SK-N-MC (cell line): ENCODE measurements at regions not wholly inside any gene's neighbourhood (a gene's known extent, or its start where the extent isn't known, plus 50 kb on each side); places are given as distances from the start of the nearest gene placed in this dataset.
"Not testable (repeated sequence)": the region's sequence is repeated elsewhere in the genome, so short reads cannot be mapped to it uniquely, and the experiment has no call there.

Source experiments
- DNase-seq: peaks from one replicate; pipeline ENCODE4 v3.0.0-alpha.2; 2011; ENCODE audit warnings: low read depth, low spot score
- H3K27ac ChIP-seq: fragments of 200-600 bp; sonication (generic); 2 replicates; pipeline ENCODE4 v1.5.1; 2016; ENCODE audit warnings: mixed run types
- H3K36me3 ChIP-seq: fragments of 200-600 bp; sonication (generic); 2 replicates; pipeline ENCODE4 v1.6.1; 2017; ENCODE audit warnings: antibody characterized with exemption, low read length, mixed read lengths; ENCODE audit not compliant: insufficient read depth
- H3K4me3 ChIP-seq: fragments of 200-600 bp; sonication (generic); 2 replicates; pipeline ENCODE4 v1.5.1; 2016
- H3K9ac ChIP-seq: fragments of 200-600 bp; sonication (generic); 2 replicates; pipeline ENCODE4 v1.8.0; 2017; ENCODE audit warnings: mixed run types, mixed read lengths; ENCODE audit not compliant: insufficient read length
- H3K9me3 ChIP-seq: fragments of 200-600 bp; sonication (generic); 2 replicates; pipeline ENCODE4 v1.6.1; 2017; ENCODE audit warnings: low read depth, mild to moderate bottlenecking, antibody characterized with exemption, low read length, moderate library complexity, mixed read lengths
- EZH2 ChIP-seq: fragments of 200-600 bp; sonication (generic); IDR thresholded peaks from one replicate; pipeline ENCODE4 v1.6.1; 2017; ENCODE audit warnings: antibody characterized with exemption
- FOXP2 ChIP-seq: optimal IDR thresholded peaks from 2 replicates; pipeline ENCODE3; 2011; ENCODE audit warnings: mild to moderate bottlenecking, moderate library complexity; ENCODE audit not compliant: insufficient read depth; ENCODE audit errors: extremely low read length, control extremely low read depth
- POLR2AphosphoS5 ChIP-seq: IDR thresholded peaks from 2 replicates; pipeline ENCODE4 v1.6.1; 2012; ENCODE audit warnings: mild to moderate bottlenecking, low read depth, low read length, borderline replicate concordance

- no peaks in the 10 kb centered on the region for H3K9me3 ChIP-seq
- TF ChIP-seq FOXP2 (no peak), EZH2 (no peak), POLR2AphosphoS5 (no peak)
- H3K36me3 ChIP-seq, result no peaks in the 10 kb centered on the region
- no peak overlapping the region for H3K4me3 ChIP-seq
- no peak overlapping the region for H3K27ac ChIP-seq
- no peak overlapping the region for H3K9ac ChIP-seq
- no peak for DNase-seq
Measured at GRCh38 chr2:65608466-65608865, 176.1 kb upstream of the SPRED2 start.

DNA sequence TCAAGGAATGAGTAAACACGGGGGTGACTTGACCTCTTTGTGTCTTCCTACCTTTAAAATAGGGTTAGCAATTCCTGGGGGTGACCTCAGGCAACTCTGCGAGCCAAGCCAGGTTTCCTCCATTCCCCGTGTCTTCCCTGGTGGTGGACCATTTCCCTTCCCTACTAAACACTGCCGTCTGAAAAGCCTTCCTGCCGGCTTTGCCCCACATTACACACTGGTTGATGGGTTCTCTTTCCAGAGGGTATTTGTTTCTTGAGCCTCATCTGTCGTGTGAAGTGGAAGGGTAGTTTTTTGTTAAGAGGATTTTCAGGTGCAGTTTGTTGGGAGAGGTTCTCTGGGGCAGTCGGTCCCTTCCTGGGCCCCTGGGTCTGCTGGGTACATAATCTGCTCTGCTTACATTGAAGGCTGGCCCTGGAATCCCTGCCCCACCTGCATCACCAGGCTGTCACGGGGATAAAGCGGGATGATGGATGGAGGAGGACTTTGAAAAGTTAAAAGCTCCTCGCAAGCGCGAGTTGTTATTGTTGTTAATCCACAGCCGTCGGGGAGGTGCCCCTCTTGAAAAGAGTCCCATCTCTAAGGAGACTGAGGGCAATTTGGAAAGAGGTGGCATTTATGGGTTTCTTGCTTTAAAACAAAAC, 175.4 kb upstream of the SPRED2 start:
- no peak for DNase-seq
- Histone ChIP-seq H3K27ac (no peak overlapping the region), H3K9me3 (no peaks in the 10 kb centered on the region), H3K36me3 (no peaks in the 10 kb centered on the region), H3K4me3 (no peak overlapping the region), H3K9ac (no peak overlapping the region)
- TF ChIP-seq FOXP2 (no peak), POLR2AphosphoS5 (no peak), EZH2 (no peak)

GRCh38 chr2:65605743-65606058, 173.3 kb upstream of the SPRED2 start:
- DNase-seq, result no peak
- Histone ChIP-seq H3K9me3 (no peaks in the 10 kb centered on the region), H3K4me3 (no peak overlapping the region), H3K27ac (no peak overlapping the region), H3K9ac (no peak overlapping the region), H3K36me3 (no peaks in the 10 kb centered on the region)
- no peak for TF ChIP-seq EZH2
- no peak for TF ChIP-seq FOXP2
- no peak for TF ChIP-seq POLR2AphosphoS5

GRCh38 chr2:65605058-65605742, 172.8 kb upstream of the SPRED2 start:
- H3K36me3 ChIP-seq, result no peaks in the 10 kb centered on the region
- no peak for DNase-seq
- H3K9me3 ChIP-seq, result no peaks in the 10 kb centered on the region
- no peak overlapping the region for H3K4me3 ChIP-seq
- no peak overlapping the region for H3K9ac ChIP-seq
- no peak overlapping the region for H3K27ac ChIP-seq
- no peak for TF ChIP-seq FOXP2

DNA sequence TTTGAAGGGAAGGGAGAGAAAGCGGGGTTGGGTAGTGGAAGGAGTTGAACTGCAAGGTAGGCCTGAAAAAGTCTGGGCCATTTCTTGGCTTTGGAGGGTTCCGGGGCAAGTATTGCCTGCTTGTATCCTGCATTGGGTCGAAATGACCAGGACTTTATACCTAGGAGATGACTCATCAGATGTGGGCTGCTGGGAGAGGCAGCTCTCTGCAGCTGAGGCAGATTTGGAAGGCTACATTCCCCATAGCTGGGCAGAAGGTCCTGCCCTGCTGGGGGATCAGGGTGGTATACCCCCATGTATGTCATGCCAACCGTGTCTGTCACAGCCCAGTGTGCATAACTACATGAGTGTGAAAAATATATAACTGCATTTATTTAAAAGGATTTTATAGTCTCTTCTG, 171.8 kb upstream of the SPRED2 start:
- no peak for DNase-seq
- Histone ChIP-seq H3K9ac (no peak overlapping the region), H3K27ac (no peak overlapping the region)

GRCh38 chr2:65602603-65603235, 170.3 kb upstream of the SPRED2 start:
- H3K4me3 ChIP-seq, result no peak overlapping the region

More for the DNA sequence above, 171.8 kb upstream of the SPRED2 start:
- H3K4me3 ChIP-seq, result no peak overlapping the region
- H3K36me3 ChIP-seq, result no peaks in the 10 kb centered on the region
- H3K9me3 ChIP-seq, result no peaks in the 10 kb centered on the region
- TF ChIP-seq POLR2AphosphoS5 (no peak), EZH2 (no peak), FOXP2 (no peak)

DNA sequence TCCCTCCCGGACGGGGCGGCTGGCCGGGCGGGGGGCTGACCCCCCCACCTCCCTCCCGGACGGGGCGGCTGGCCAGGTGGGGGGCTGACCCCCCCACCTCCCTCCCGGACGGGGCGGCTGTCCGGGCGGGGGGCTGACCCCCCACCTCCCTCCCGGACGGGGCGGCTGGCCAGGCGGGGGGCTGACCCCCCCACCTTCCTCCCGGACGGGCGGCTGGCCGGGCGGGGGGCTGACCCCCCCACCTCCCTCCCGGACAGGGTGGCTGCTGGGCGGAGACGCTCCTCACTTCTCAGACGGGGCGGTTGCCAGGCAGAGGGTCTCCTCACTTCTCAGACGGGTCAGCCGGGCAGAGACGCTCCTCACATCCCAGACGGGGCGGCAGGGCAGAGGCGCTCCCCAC, 168.5 kb upstream of the SPRED2 start:
- H3K27ac ChIP-seq, DNase-seq, H3K4me3 ChIP-seq, H3K9me3 ChIP-seq, H3K9ac ChIP-seq, H3K36me3 ChIP-seq: not testable (repeated sequence)

More at GRCh38 chr2:65602603-65603235, 170.3 kb upstream of the SPRED2 start:
- no peak overlapping the region for H3K27ac ChIP-seq
- no peak for DNase-seq
- no peaks in the 10 kb centered on the region for H3K36me3 ChIP-seq
- no peak overlapping the region for H3K9ac ChIP-seq
- TF ChIP-seq FOXP2 (no peak), POLR2AphosphoS5 (no peak), EZH2 (no peak)
- no peaks in the 10 kb centered on the region for H3K9me3 ChIP-seq

DNA sequence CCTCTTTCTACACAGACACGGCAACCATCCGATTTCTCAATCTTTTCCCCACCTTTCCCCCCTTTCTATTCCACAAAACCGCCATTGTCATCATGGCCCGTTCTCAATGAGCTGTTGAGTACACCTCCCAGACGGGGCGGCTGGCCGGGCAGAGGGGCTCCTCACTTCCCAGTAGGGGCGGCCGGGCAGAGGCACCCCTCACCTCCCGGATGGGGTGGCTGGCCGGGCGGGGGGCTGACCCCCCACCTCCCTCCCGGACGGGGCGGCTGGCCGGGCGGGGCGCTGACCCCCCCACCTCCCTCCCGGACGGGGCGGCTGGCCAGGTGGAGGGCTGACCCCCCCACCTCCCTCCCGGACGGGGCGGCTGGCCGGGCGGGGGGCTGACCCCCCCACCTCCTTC, 168.0 kb upstream of the SPRED2 start:
- not testable (repeated sequence) for H3K36me3 ChIP-seq, H3K9me3 ChIP-seq, DNase-seq, H3K9ac ChIP-seq, H3K4me3 ChIP-seq, H3K27ac ChIP-seq

DNA sequence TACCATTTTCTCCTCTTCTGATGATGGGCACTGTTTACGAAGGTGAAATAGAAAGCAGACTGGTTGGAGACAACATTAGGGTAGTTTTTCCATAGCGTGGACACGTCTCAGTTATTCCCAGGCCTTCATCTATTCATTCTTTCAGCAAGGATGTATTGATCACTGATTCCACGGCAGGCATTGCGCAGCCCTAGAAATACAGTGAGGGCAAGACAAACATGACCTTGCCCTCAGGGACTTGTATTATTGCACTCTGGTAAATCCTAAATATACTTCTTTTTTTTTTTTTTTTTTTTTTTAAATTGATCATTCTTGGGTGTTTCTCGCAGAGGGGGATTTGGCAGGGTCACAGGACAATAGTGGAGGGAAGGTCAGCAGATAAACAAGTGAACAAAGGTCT, 167.3 kb upstream of the SPRED2 start:
- Histone ChIP-seq H3K27ac (peak overlapping the region; percentile 29; the same call in 1 of the 2 replicates), H3K36me3 (no peaks in the 10 kb centered on the region), H3K9me3 (no peaks in the 10 kb centered on the region), H3K4me3 (no peak overlapping the region), H3K9ac (no peak overlapping the region)
- no peak for TF ChIP-seq FOXP2
- no peak for TF ChIP-seq POLR2AphosphoS5
- TF ChIP-seq EZH2, result no peak
- no peak for DNase-seq
